Endometrium (tissue), 2 donors: ENCODE measurements at regions not wholly inside any gene's neighbourhood (a gene's known extent, or its start where the extent isn't known, plus 50 kb on each side); places are given as distances from the start of the nearest gene placed in this dataset.
A peak's percentile ranks its signal among the peaks of the same experiment; 100 is the strongest.
"Not testable (repeated sequence)": the region's sequence is repeated elsewhere in the genome, so short reads cannot be mapped to it uniquely, and the experiment has no call there.

Source experiments
- FAIRE-seq: peaks from 2 replicates; lab custom pipeline; 2012; peaks lifted over from hg19 to GRCh38; lab: Jason Lieb, UNC
- donor health status: control.
- donor health status: control.

GRCh38 chr6:17182961-17183360 lies 81.1 kb downstream of the STMND1 start:
- no peak for FAIRE-seq

- FAIRE-seq: peak; percentile 4
These were observed 85.1 kb downstream of the STMND1 start for GRCh38 chr6:17186925-17187324.

- FAIRE-seq: no peak
These were observed 87.9 kb upstream of the RBM24 start for GRCh38 chr6:17193106-17193775.

GRCh38 chr6:17197607-17198006 lies 83.6 kb upstream of the RBM24 start:
- no peak for FAIRE-seq

- no peak for FAIRE-seq
These were observed 80.8 kb upstream of the RBM24 start for GRCh38 chr6:17200395-17200794.

GRCh38 chr6:17202526-17202925 lies 78.6 kb upstream of the RBM24 start:
- FAIRE-seq: no peak

GRCh38 chr6:17204533-17204932 lies 76.6 kb upstream of the RBM24 start:
- FAIRE-seq: no peak

GRCh38 chr6:17206566-17207072 lies 74.5 kb upstream of the RBM24 start:
- no peak for FAIRE-seq

- FAIRE-seq: no peak
These were observed 73.9 kb upstream of the RBM24 start for GRCh38 chr6:17207281-17207680.

GRCh38 chr6:17210683-17211082 lies 70.5 kb upstream of the RBM24 start:
- FAIRE-seq: no peak

GRCh38 chr6:17211101-17211500 lies 70.1 kb upstream of the RBM24 start:
- FAIRE-seq: no peak

GRCh38 chr6:17212546-17213371 lies 68.4 kb upstream of the RBM24 start:
- no peak for FAIRE-seq

GRCh38 chr6:17214106-17214505 lies 67.1 kb upstream of the RBM24 start:
- FAIRE-seq: no peak

- not testable (repeated sequence) for FAIRE-seq
These were observed 64.2 kb upstream of the RBM24 start for GRCh38 chr6:17216972-17217371.

GRCh38 chr6:17218023-17218748 lies 63.0 kb upstream of the RBM24 start:
- FAIRE-seq: no peak

GRCh38 chr6:17218749-17219093 lies 62.4 kb upstream of the RBM24 start:
- no peak for FAIRE-seq

GRCh38 chr6:17219098-17219497 lies 62.1 kb upstream of the RBM24 start:
- FAIRE-seq: no peak

GRCh38 chr6:17220040-17220910 lies 60.9 kb upstream of the RBM24 start:
- FAIRE-seq: no peak

GRCh38 chr6:17224056-17224455 lies 57.1 kb upstream of the RBM24 start:
- no peak for FAIRE-seq

- not testable (repeated sequence) for FAIRE-seq
These were observed 56.7 kb upstream of the RBM24 start for GRCh38 chr6:17224501-17224900.

GRCh38 chr6:17225767-17226630 lies 55.2 kb upstream of the RBM24 start:
- FAIRE-seq: no peak
